ENCODE measurements at regions not wholly inside any gene's neighbourhood (a gene's known extent, or its start where the extent isn't known, plus 50 kb on each side); places are given as distances from the start of the nearest gene placed in this dataset.
"Not testable (repeated sequence)": the region's sequence is repeated elsewhere in the genome, so short reads cannot be mapped to it uniquely, and the experiment has no call there.

- no peak for DNase-seq (ENCODE audit: low spot score)
Measured at GRCh38 chr12:34097213-34097612, 74.9 kb downstream of the ALG10 start.

GRCh38 chr12:34105392-34105933 lies 83.2 kb downstream of the ALG10 start:
- DNase-seq (ENCODE audit: low spot score), result no peak

DNA sequence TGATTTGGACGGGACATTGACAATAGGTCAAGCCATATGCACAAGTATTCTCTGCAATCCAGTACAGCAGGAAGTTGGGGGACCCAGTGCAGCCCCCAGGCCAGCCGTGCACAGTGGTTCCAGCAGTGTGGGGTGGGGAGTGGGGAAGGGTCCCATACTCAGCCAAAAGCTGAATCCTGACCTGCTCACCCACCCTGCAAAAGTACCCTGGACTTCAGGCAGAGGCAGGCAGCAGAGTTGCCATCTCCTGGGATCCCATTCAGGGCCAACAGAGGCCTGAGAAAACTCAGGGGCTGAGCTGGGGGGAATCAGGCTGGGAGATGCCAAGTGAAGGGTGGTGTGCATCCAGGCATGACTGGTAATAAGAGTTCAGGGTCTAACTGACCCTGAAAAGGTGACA lies 83.9 kb downstream of the ALG10 start:
- DNase-seq (ENCODE audit: low spot score), result no peak

DNA sequence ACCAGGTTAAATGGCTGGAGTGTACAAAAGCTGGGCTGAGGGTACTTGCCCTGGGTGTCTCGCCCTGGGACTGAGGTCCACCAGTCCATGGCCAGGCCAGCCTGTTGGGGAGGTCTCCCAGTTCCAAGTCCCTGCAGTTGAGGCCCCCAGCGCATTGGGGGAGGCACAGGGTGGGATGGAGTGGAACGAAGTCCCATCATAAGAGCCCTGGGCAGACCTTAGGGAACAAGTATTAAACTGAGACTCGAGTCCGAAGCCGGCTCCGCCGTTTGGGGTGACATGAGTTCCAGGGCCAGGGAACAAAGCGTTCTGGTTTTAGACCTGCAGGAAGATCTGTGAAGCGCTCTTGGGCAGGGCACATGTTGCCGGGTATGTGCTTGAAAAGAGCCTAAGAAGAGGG lies 84.7 kb downstream of the ALG10 start:
- no peak for DNase-seq (ENCODE audit: low spot score)

GRCh38 chr12:34107781-34108404 lies 85.6 kb downstream of the ALG10 start:
- no peak for DNase-seq (ENCODE audit: low spot score)

DNA sequence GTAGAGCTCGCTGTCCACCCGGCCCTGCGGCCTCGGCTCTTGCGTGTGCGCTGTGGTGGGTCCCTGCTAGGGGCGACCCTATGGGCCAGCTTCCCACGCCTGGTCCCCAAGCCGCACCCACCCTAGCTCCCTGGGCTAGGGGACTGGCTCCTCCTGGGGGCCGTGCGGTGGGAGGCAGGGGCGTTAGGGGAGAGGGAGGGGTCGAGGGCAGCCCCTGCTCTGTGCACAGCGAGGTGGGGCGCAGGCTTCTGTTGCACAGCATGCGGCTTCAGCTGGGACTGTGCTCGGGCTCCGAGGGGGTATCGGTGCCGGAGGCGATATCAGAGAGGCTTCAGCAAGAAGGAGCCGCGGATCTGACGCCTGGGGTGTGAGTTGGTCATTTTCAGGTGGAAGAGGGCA lies 86.1 kb downstream of the ALG10 start:
- no peak for DNase-seq (ENCODE audit: low spot score)

DNA sequence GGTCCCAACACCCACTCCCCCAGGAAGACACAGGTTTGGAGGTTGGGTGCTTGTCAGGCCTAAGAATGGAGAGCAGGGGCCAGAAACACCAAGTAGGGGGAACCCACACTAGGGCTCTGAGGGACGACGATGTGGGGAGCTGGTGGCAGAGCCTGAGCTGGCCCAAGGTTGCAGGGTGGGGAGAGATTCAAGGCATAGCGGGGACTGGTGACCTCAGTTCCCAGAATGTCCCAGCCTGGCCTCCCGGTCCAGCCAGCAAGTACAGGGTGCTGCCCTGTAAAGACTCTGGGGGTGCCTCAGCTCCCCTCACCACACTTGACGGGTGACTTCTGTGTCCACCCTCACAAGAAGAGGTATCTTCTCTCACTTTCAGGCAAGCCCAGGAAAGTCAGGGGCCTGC lies 86.7 kb downstream of the ALG10 start:
- no peak for DNase-seq (ENCODE audit: low spot score)

GRCh38 chr12:34109390-34109789 lies 87.1 kb downstream of the ALG10 start:
- no peak for DNase-seq (ENCODE audit: low spot score)

DNA sequence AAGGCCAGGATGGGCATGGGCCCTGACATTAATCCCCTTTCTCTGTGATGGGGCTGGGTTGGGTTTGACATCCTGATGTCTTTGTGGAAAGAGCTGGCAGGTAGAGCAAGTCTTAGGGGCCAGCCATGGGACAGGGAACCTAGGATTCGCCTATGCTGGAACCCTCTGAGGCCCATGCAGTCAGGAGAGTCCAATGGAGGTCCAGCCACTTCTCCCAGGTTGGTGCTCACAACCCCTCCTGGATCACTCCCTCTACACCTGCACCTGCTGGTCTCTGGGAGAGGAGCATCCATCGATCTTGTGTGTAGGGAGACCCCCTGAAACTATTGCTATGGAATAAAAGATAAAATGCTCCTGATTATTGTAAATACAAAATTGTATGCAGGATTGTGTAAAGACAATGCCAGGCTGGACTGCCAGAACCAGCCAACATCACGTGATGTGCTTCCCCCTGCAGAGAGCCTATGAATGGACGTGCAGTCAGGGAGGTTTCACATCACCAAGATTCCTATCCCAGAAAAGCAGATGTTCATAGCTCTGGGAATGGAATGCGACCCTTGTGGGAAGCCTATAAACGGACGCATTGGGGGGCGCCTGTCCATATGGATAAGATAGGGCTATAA lies 87.7 kb downstream of the ALG10 start:
- DNase-seq (ENCODE audit: low spot score), result not testable (repeated sequence)

DNA sequence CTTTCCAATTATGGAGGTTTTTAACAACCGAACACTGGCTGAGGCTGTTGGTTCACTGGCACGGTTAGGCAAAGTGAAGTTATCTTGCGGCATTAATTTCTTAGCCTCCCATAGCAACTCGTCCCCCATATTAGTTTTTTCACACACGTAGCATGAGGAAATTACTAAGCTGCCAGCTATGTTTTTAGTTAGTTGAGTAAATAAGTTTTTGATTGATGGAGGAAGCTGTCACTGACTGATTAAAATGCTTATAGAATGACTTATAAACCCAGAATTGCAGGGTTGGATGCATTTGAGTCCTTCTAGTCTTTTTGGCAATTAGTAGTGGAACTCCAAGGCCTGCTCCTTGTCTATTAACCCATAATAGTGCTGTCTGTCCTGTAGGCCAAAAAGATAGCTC lies 97.1 kb downstream of the ALG10 start:
- DNase-seq (ENCODE audit: low spot score), result no peak

- no peak for DNase-seq (ENCODE audit: low spot score)
Measured at GRCh38 chr12:34121360-34121759, 99.1 kb downstream of the ALG10 start.

- peak; percentile 60 for DNase-seq (ENCODE audit: low spot score)
Measured at GRCh38 chr12:34123092-34123491, 100.8 kb downstream of the ALG10 start.

DNA sequence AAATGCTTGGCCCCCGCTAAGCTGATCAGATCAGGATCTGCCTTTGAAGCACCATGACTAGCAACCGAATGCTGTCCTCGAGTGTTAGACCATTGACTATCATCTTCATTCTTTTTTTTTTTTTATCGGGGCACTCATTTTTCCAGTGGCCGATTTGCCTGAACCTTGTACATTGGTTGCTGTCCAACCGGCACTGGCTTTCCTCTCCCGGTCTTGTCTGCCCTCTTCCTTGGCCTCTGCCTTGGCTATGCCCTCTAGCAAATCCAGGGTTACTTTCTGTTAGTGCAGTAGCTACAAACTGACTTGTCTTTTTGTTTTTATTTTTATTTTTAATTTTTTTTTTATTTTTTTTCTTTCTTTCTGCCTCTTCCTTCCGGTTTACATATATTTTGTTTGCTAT lies 102.3 kb downstream of the ALG10 start:
- DNase-seq (ENCODE audit: low spot score), result no peak

GRCh38 chr12:34126239-34126641 lies 103.9 kb downstream of the ALG10 start:
- peak; percentile 6 for DNase-seq (ENCODE audit: low spot score)

DNA sequence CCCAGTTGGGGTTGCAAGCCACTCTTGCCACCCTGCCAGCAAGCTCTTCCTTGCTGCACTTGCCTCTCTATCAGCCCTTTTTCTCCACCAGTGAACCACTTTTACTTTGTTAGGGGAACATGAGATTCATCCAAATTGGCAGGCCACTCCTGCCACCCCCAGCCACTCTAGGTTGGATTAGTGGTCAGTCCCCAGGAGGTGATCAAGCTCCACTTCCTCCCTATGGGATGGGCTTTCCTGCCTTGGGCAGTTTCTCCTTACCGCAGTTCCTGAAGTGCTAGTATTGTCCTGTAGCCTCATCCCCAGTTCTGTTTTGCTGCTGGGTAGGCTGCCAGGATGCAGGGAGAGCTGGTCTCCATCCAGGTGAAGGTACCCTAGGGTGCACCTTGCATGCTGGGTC lies 104.5 kb downstream of the ALG10 start:
- no peak for DNase-seq (ENCODE audit: low spot score)

- DNase-seq (ENCODE audit: low spot score), result peak; percentile 5
Measured at GRCh38 chr12:34127379-34127778, 105.1 kb downstream of the ALG10 start.

- DNase-seq (ENCODE audit: low spot score), result no peak
Measured at GRCh38 chr12:34142430-34142829, 120.1 kb downstream of the ALG10 start.

DNA sequence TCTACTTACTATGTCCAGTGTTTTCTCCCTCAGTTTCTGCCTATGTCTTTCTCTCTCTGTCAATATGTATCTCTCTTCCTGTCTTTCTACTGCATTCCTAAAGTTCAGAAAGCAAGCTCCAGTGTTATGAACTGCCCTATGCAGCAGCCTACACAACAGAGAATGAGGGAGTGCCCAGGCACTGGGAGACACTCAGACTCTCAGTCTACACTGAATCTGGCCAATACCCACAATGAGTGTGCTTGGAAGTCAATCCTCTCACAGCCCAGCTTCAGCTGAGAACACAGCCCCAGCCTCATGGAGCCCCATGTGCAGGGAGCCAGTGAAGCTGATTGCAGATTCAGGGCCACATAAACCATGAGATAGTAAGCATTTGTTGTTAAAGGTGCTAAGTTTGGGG lies 128.7 kb downstream of the ALG10 start:
- no peak for DNase-seq (ENCODE audit: low spot score)

DNA sequence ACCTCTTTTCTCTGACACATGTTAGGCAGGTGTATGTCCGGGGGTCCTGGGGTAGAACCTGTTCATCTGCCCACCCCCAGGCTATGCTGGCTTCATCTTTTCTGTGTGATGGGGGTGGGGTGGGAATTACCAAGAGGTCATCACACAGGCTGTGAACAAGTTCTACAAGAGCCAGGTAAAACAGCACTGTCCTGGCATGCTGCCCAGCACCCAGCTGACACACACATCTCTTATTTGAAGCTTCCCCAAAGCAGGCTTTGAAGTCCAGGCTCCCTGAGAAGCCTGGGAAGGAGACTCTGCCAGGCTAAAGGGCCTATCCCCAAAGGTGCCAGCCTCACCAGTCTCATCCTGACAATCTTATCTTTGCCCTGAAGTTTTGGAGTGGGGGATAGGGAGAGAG lies 141.1 kb downstream of the ALG10 start:
- no peak for DNase-seq (ENCODE audit: low spot score)

GRCh38 chr12:34166427-34167060 lies 144.2 kb downstream of the ALG10 start:
- DNase-seq (ENCODE audit: low spot score), result no peak

DNA sequence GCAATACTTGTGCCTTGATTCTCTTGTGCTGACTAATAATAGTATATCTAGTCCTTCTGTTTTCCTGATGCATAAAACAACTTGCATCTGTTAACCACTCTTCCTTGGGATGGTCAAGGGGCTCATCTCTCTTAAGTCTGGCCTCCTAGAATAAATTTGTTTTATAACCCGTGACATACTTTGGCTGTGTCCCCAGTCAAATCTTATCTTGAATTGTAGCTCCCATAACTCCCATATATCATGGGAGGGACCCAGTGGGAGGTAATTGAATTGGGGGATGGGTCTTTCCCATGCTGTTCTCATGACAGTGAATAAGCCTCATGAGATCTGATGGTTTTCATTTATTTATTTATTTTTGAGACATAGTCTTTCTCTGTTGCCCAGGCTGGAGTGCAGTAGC lies 146.2 kb downstream of the ALG10 start:
- not testable (repeated sequence) for DNase-seq (ENCODE audit: low spot score)

DNA sequence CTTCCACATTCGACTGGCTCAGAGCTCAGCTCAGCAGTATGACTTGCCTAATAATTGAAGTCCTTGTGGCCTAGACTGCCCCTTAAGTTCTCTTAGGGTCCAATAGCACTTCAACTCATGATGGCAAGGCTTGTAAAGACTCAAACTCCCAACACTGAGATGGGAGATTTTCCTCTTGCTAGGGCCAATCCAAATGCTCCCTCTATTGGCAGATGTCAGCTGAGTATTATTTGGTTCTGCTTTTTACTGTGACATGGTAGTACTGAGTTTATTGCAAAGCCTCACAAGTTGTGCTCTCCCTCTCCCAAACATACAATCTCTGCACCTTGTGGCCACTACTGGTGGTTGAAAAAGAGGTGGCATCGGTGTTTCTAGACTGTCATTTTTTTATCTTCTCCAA lies 164.2 kb downstream of the ALG10 start:
- DNase-seq (ENCODE audit: low spot score), result no peak

- no peak for DNase-seq (ENCODE audit: low spot score)
Measured at GRCh38 chr12:34188974-34189373, 166.7 kb downstream of the ALG10 start.

All from hematopoietic multipotent progenitor cell treated with erythropoietin and hydrocortisone succinate and interleukin-3 and kit ligand, for 15 days (in vitro differentiated cells).